ENCODE measurements at regions not wholly inside any gene's neighbourhood (a gene's known extent, or its start where the extent isn't known, plus 50 kb on each side); places are given as distances from the start of the nearest gene placed in this dataset.
"Not testable (repeated sequence)": the region's sequence is repeated elsewhere in the genome, so short reads cannot be mapped to it uniquely, and the experiment has no call there.

DNA sequence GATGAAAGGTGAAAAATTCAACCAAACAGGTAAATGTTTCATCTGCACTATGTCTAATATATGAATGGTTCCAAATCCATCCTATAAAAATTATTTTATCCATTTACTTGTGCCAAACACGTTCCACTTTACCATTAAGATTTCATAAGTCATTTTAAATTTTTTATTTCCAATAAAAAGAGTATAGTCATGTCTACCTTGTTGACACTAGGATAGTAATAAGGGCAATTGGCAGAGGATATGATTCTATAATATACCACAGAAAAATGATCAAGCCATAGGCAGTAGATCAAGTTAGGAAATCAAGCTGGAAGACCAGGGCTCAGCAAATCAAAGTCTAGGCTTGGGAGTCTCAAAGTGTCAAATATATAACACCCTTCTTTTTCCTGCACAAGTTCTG lies 384.3 kb downstream of the METTL4 start:
- DNase-seq (ENCODE audit: extremely low read depth, low read depth, low spot score) = no peak

DNA sequence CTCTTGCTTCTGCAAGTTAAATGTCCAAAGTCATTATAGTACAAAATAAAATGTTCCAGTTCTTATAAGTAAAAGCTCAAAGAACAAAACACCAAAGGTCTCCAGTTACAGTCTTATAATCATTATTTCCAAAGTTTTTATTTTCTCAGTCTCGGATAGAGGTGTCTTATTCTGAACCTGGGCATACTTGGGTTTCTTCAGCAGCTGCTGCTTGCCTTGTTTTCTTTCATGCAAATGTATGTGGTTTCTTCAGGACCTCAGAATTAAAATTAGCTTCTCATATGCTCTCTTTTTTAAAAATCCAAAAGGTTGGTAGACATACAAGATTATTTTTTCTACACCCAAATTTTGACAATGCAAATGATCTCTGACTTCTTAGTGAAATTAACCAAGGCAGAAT lies 383.0 kb downstream of the METTL4 start:
- no peak for DNase-seq (ENCODE audit: extremely low read depth, low read depth, low spot score)

DNA sequence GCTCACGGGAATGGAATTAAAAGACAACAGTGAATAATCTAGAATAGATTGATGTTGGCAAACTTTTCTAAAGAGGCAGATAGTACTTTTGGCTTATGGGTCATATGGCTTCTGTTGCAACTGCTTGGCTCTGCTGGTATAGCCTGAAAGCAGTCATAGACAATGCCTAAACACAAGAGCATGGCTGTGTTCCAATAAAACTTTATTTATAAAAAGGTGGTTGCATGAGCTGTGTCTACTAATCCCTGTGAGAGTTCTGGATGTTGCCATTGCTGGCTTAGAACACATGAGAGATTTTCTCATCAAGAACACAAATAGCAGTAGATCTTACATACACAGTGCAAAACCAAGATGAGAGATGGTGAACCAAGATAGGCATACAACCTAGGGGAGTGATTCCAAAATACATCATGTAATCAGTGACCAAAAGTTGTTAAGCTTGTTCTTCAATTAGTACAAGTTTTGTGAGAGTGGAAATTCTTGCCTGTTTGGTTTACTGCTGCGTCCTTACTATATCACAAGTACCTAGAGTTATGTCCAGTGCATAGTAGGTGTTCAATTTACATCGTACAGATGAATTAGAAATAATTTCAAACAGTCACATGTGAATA lies 380.0 kb downstream of the METTL4 start:
- DNase-seq (ENCODE audit: extremely low read depth, low read depth, low spot score) = no peak

DNA sequence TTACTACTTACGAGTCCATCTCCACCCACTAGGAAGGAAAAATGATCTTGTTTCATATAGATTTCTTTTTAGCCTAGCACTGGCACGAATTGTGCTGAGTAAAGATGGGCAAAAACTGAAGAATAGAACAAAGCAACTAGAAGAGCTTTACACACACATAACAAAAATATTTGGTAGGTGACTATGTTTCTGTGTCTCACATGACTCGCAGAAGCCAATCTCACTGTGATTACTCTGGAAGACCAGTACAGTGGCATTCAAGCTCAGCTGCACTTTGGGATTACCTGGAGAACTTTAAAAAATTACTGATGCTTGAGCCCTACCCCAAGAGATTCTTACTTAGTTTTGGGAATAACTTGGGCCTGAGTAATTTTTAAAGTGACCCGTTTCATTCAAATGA lies 378.7 kb downstream of the METTL4 start:
- no peak for DNase-seq (ENCODE audit: extremely low read depth, low read depth, low spot score)

DNA sequence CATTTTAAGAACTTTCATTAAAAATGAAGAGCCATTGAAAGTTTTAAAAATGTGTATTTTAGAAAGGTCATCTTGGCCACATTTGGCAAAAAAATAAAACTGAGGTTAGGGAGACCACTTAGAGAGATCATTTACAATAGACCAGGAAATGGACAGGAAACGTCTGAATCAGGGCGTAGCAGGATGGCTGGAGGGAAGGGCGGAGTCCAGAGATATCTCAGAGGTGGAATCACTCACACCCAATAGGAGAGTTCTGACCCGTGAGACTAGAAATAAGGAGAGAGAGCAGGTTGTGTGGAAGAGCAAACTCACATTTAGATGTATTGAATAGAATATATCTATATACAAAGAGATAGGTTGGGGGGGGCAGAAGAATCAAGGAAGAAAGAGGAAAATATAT lies 373.4 kb downstream of the METTL4 start:
- DNase-seq (ENCODE audit: extremely low read depth, low read depth, low spot score) = no peak

DNA sequence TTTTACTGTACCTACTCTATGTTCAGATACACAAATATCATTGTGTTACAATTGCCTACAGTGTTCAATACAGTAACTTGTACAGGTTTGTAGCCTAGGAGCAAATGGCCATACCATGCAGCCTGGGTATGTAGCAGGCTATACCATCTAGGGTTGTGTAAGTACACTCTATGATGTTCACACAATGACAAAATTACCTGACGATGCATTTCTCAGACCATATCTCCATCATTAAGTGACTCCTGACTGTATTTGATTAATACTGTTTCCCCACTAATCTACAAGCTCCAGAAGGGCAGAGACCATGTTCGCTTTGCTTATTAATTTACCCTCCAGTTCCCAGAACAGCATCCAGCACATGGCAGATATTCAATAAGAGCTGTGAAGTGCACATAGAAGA lies 372.2 kb downstream of the METTL4 start:
- no peak for DNase-seq (ENCODE audit: extremely low read depth, low read depth, low spot score)

DNA sequence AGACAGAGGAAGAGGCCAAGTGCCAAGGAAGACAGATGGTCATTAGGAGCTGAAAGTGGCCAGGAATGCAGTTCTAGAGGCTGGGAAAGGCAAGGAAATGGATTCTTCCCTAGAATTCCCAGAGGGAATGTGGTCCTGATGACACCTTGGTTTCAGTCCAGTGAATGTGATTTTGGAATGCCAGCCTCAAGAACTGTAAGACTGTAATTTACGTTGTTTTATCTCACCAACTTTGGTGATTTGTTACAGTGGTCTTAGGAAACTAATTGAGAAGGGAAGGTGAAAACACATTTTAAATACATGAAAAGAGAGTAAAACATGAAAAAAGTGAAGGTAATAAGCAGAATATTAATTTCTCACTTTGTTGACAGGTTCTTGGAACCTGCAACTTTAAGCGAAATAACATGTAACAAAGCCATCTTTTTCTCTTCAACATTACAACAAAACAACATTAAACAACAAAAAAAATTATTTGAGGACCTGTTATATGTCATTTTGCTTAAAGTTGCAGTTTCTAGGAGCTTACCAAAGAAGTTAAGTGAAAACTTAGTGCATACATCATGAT lies 370.2 kb downstream of the METTL4 start:
- DNase-seq (ENCODE audit: extremely low read depth, low read depth, low spot score) = no peak

DNA sequence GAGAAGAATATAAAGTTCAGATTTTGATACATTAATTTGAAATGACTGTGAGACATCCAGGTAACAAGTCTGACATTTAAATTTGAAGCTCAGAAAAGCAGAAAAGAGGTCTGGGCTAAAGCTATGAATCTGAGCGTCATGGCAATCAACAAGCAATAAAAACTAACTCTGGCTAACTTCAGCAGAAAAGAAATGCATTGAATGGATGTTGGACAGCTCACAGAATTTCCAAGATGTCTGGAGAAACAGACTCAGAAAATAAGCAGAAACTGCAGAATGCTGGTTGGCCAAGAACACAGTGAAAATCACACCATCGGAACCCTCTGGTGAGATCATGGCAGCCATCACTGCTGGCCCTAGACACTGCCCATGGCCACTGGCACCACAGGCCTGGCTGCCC lies 366.6 kb downstream of the METTL4 start:
- DNase-seq (ENCODE audit: extremely low read depth, low read depth, low spot score) = no peak

DNA sequence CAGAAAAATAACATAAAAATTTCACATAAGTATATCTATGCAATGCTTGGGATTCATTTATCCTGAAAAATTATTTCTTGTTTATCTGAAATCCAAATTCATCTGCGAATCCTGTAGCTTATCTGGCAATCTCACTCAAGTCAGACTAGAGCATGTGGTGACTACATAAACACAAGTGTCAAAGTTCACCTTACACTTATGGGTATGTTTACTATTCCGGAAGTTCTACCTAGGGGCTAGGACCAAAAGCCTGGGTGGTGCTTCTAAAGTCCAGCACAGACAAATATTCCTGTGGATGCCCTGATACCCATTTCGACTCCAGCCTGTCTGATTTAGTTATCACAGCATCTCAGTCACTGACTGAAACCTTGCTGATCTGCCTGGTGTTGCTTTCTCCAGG lies 364.0 kb downstream of the METTL4 start:
- no peak for DNase-seq (ENCODE audit: extremely low read depth, low read depth, low spot score)

DNA sequence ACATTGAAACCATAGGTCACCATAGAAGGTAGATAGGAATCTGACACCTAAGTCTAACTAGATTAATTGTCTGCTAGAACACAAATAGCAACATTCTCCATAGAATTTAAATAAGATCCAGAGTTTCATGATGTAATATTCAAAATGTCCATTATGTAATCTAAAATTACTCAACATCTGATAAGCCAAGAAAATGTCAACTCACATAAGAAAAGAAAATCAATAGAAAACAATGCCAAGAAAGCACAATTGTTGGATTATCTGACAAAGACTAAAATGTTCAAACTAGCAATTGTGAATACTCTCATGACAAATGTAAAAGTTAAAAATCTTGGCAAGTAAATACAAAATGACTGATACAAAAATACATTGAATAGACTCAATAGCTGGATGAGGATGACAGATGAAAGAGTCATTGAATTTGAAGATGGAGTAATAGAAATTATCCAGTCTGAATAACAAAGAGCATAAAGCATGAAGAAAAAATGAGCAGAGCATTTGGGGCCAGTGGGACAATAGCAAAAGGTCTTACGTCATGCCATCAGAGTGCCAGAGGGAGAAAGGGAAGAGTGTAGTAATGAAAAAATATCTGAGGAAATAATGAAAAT lies 358.6 kb downstream of the METTL4 start:
- no peak for DNase-seq (ENCODE audit: extremely low read depth, low read depth, low spot score)

DNA sequence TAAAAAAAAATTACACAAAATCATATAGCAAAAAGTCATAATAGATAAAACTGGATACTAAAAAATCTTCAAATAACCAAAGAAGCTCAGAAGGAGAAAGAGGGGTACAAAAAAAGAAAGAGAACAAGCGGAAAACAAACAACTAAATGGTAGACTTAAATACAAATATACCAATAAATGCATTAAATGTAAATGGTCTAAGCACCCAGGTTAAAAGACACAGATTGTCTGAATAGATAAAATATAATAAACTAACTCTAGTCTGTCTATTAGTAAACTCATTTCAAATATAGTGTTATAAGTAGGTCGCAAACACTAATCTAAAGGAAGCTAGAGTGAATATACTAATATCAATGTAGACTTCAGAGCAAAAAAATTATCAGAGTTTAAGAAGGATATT lies 357.4 kb downstream of the METTL4 start:
- no peak for DNase-seq (ENCODE audit: extremely low read depth, low read depth, low spot score)

DNA sequence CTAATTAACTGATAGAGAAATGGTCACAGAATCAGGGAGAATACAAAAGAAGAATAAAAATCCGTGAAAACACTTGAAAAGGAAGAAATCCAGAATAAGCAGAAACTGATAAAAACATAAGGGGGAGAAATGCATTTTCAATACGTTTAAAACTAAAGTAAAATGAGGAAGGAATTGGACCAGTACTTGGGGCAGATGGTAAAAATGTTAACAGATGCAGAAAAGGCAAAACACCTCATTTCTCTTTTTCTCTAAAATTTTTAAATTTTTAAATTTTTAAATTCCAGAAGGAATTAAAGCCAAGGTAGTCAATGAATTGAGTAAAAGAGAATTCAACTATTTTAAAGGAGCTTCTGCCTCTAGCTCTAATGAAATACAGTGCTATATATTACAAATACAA lies 353.9 kb downstream of the METTL4 start:
- no peak for DNase-seq (ENCODE audit: extremely low read depth, low read depth, low spot score)

DNA sequence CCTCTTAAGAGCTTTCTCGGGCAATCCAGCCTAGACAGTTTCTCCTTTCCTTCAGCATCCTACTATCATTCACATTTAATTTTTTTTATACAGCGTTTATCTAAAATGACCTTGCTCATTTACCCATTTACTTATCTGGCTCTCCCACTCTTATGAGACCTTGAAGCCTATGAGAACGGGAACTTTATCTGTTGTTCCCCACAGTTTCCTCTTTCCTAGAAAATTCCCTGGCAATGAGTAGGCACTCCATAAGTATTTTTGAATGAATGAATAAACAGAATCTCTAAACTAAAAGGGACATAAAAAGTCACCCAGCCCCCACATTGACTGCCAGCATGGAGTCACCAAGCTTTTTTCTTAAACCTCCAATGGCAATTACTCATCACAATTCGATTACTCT lies 353.2 kb downstream of the METTL4 start:
- no peak for DNase-seq (ENCODE audit: extremely low read depth, low read depth, low spot score)

DNA sequence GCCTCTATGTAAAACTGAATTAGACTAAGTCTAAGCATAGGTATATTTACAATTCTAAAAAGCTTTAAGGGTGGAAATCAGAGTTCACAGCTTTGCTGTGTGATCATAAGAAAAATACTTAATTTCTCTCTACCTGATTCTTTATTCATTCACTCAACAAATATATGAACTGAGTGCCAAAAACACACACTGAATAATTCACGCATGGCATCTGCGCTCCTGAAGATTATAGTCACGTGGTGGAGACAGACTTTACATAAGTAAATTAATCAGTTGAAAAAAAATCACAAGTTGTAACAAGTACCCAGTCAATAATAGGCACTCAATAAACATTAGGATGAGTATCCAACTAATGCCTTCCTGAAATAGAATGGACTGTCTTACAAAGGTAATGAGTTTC lies 351.6 kb downstream of the METTL4 start:
- no peak for DNase-seq (ENCODE audit: extremely low read depth, low read depth, low spot score)

DNA sequence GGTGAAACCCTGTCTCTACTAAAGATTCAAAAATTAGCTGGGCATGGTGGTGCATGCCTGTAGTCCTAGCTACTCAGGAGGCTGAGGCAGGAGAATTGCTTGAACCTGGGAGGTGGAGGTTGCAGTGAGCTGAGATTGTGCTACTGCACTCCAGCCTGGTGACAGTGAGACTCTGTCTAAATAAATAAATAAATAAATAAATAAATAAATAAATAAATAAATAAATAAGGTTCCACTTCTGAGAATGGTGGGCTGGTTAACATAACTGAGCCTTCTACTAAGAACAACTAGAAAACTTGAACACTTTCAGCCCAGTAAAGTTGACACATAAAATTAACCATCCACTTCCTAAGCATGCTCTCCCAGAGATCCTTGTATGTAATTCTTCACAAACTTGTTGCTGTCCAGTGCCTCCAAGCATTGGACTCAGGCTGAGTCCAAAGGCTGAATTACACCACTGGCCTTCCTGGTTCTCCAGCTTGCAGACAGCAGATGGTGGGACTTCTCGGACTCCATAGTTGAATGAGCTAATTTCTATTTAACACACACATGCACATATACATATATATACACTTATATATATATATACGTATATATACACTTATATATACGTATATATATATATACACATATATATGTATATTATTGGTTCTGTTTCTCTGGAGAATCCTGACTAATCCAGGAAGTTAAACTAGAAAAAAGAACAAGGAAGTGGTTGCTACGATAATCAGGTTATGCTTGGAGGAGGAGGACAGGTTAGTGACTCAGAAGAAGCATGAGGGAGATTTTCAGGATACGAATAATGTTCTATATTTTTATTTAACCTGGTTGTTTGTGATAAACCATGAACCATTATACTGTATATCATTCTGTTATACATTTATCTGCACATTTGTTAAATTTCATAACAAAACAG lies 348.8 kb downstream of the METTL4 start:
- no peak for DNase-seq (ENCODE audit: extremely low read depth, low read depth, low spot score)

DNA sequence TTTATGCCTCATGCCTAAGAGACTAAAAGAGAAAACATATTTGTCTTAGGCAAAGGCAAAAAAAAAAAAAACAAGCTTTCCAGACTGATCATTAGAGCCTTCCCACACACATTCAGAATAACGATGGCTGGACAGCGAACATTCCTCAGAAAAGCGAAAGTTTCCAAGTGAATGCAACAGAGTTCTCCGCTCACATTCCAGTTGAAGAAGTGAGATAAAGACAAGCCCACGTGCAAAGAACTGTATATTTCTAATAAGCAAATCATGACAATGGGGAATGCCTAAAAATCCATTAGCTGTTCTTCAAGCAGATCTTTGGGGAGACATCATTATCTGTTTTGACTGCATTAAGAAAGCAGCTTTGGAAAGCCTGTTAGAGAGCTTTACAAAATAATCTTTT lies 347.9 kb downstream of the METTL4 start:
- DNase-seq (ENCODE audit: extremely low read depth, low read depth, low spot score) = no peak

DNA sequence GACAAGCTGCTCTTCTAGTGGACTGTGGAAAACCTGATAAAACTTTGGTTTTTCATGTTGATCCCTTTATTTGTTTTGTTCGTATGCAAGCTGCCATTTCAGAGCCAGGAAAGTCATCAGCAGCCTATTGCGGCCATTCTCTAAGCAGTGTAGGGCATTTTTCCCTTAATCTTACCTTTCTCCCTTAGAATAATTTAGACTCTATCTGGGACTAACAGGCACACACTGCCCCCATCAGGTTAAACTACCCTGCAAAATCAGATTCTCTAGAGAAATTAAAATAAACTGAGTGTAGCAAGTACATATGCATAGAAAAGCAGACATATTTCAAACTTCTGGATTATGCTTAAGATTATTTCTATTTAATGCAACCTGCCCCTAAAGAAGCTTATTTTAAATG lies 347.5 kb downstream of the METTL4 start:
- DNase-seq (ENCODE audit: extremely low read depth, low read depth, low spot score) = no peak

DNA sequence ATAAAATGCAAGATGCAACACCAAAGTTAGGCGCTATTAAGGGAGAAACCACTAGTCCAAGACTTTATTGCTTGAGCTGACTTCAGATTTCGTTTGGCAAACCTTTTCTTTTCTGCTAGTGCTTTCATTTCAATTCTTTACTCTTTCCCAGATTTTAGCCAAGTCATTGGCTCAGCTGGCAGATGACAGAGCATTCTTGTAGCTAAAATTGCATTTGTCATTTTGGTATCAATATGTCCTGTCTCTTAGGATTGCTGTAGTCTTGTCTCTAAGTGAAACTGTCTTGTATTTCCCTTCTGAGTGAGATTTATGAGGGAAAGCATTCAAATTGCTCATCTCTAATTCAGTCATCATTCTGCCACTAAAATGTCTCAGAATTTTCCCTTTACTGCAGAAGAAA lies 335.1 kb downstream of the METTL4 start:
- DNase-seq (ENCODE audit: extremely low read depth, low read depth, low spot score) = no peak

DNA sequence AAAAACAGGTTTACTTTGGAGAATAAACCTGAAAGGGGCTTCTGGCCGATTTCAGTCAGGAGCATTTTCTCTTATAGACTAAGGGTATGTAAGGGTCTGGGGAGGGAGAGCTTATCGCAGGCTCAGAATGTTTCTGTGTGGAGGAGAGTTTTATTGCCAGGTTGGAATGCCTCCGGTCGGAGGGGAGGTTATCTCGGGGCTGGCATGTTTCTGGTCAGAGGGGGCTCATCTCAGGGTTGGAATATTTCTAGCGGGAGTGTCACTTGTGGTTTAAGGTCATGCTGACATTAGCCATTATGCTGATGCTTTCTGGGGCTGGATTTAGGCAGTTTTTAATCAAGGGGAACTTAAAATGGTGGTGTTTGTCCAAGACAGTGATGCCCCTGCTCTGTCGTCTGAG lies 333.6 kb downstream of the METTL4 start:
- DNase-seq (ENCODE audit: extremely low read depth, low read depth, low spot score) = no peak

DNA sequence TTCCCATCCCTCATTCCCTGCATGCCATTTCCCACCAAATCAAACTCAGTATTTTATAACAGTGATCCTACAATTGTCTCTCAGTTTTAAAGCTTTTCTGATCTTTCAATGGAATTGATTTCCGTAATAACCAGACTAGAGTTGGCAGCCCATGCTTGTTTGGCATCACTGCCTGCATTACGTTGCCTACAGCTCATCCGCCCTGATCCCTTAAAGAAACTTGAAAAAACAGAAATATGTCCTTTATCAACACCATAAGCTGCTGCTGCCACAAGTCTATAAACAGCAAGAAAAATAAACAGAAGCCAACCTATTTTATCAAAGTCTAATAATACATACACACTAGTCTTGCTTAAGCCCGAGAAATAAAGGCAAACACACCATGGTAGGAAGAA lies 331.0 kb downstream of the METTL4 start:
- DNase-seq (ENCODE audit: extremely low read depth, low read depth, low spot score) = no peak

DNA sequence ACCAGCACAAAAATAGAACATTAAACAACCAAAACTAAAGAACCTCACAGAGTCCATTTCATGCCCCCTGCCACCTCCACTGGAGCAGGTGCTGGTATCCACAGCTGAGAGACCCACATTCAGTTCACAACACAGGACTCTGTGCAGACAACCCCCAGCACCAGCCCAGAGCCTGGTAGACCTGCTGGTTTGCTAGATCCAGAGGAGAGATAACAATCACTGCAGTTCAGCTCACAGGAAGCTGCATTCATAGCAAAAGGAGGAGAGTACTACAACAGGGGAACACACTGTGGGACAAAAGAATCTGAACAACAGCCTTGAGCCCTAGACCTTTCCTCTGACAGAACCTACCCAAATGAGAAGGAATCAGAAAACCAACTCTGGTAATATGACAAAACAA lies 326.7 kb downstream of the METTL4 start:
- DNase-seq (ENCODE audit: extremely low read depth, low read depth, low spot score) = no peak

DNA sequence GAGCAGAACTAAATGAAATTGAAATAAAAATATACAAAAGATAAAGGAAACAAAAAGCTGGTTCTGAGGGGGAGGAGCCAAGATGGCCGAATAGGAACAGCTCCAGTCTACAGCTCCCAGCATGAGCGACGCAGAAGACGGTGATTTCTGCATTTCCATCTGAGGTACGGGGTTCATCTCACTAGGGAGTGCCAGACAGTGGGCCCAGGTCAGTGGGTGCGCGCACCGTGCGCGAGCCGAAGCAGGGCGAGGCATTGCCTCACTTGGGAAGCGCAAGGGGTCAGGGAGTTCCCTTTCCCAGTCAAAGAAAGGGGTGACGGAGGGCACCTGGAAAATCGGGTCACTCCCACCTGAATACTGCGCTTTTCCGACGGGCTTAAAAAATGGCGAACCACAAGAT lies 324.2 kb downstream of the METTL4 start:
- not testable (repeated sequence) for DNase-seq (ENCODE audit: extremely low read depth, low read depth, low spot score)
